Duodenal mucosa (tissue), 2 donors: ENCODE measurements at regions not wholly inside any gene's neighbourhood (a gene's known extent, or its start where the extent isn't known, plus 50 kb on each side); places are given as distances from the start of the nearest gene placed in this dataset.

ENCODE experiments used
- H3K27ac ChIP-seq: one replicate; pipeline ENCODE4 v1.7.0; 2013; ENCODE audit warnings: low read depth, low read length
- H3K27me3 ChIP-seq, 2 donors: one replicate each; pipeline ENCODE4 v1.7.0; 2013; ENCODE audit warnings: low read length in 2 of 2, control low read depth in 1 of 2; ENCODE audit not compliant: insufficient read depth in 2 of 2, control insufficient read depth in 1 of 2
- H3K36me3 ChIP-seq, 2 donors: one replicate each; pipeline ENCODE4 v1.7.0; 2013; ENCODE audit warnings: low read length in 2 of 2, control low read depth in 1 of 2; ENCODE audit not compliant: insufficient read depth in 2 of 2, control insufficient read depth in 1 of 2
- H3K4me1 ChIP-seq, 2 donors: one replicate each; pipeline ENCODE4 v1.7.0; 2013; ENCODE audit warnings: low read length in 2 of 2, control low read depth in 1 of 2; ENCODE audit not compliant: insufficient read depth in 2 of 2, control insufficient read depth in 1 of 2
- H3K4me3 ChIP-seq, 2 donors: one replicate each; pipeline ENCODE4 v1.7.0; 2013; ENCODE audit warnings: low read length in 2 of 2, low read depth in 1 of 2
- H3K9ac ChIP-seq, 2 donors: one replicate each; pipeline ENCODE4 v1.7.0; 2013; ENCODE audit warnings: low read length in 2 of 2, low read depth in 1 of 2
- H3K9me3 ChIP-seq, 2 donors: one replicate each; pipeline ENCODE4 v1.7.0; 2013; ENCODE audit warnings: low read length in 2 of 2, control low read depth in 1 of 2; ENCODE audit not compliant: control insufficient read depth in 1 of 2

DNA sequence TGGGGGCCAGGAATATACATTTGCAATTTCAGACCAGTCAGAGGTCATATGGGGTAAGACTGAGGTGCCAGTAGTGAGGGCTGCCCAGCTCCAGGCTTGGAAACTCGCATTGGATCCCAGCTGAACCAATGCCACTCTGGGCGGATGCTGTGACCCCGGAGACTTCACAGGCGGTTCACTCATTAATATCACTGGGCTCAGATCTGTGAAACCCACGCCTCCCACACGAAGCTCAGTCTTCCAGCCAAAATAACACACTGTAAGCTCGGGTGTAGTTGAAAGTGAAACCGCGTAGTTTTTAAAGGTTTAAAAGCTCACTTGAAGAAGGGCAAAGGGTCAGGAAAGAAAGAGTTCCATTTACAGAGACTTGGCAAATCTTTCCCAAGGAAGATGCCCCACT is 254.8 kb downstream of the FOXL1 start:
- no peaks in the 10 kb centered on the region for H3K9me3 ChIP-seq
- peaks cover 1 to 2% of the 10 kb centered on the region in 2 donors for H3K27me3 ChIP-seq
- no peak overlapping the region for H3K4me3 ChIP-seq
- no peaks in the 10 kb centered on the region for H3K36me3 ChIP-seq
- no peak overlapping the region for H3K27ac ChIP-seq
- no peak overlapping the region for H3K9ac ChIP-seq
- H3K4me1 ChIP-seq = peaks cover 0 to 6% of the 10 kb centered on the region in 2 donors

DNA sequence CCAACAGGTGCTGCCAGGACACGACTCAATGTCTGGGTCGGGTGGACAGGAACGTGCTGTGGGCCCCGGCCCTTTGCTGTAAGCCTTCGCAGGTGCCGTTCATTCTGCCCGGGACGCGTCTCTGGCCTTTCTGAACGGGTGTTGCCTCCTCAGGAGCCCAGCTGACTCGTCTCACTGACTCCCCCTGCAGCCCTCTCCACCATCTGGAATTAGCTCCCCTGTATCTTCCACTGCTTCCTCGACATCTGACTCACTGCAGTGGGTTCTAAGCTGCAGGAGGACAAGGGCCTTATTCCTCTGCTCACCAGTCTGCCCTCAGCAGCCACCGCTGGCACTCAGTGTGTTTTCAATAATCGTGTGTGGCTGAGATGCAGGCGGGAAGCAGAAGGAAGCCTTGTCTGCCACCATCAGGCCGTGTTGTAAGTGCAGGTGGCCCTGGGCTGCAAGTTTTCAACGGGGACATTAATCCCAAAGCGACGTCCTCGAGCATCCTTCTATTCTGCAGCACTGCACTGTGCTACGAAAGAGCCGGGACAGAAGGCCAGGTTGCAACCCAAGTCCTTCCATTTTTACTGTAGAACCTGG is 256.2 kb downstream of the FOXL1 start:
- peaks cover 0 to 6% of the 10 kb centered on the region in 2 donors for H3K4me1 ChIP-seq
- no peak overlapping the region for H3K4me3 ChIP-seq
- H3K27ac ChIP-seq = no peak overlapping the region
- H3K36me3 ChIP-seq = no peaks in the 10 kb centered on the region
- no peak overlapping the region for H3K9ac ChIP-seq
- no peaks in the 10 kb centered on the region for H3K9me3 ChIP-seq
- H3K27me3 ChIP-seq = no peaks in the 10 kb centered on the region

DNA sequence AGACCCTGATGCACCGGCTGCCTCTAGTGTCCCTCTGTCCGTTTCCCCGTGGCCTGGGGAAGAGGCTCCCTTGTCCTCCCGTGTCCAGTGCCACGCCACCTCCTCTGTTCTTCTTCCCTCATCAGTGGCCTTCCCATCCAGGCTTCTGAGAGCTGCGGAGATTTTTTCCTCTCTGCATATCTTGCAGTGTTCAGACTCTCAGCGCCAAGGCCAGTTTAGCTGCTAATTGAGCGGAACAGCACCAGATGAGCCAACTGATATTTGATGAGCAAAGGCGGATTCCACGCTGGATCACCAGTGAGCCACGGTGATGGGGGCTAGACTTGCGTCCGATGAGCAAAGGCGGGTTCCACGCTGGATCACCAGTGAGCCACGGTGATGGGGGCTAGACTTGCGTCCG is 257.6 kb downstream of the FOXL1 start:
- Histone ChIP-seq H3K4me1 (peaks cover 0 to 6% of the 10 kb centered on the region in 2 donors), H3K27me3 (no peaks in the 10 kb centered on the region), H3K27ac (no peak overlapping the region), H3K4me3 (no peak overlapping the region), H3K36me3 (no peaks in the 10 kb centered on the region), H3K9ac (no peak overlapping the region), H3K9me3 (no peaks in the 10 kb centered on the region)

GRCh38 chr16:86836503-86837129 is 258.3 kb downstream of the FOXL1 start:
- no peak overlapping the region for H3K27ac ChIP-seq
- H3K27me3 ChIP-seq = no peaks in the 10 kb centered on the region
- H3K4me1 ChIP-seq = peaks cover 0 to 6% of the 10 kb centered on the region in 2 donors
- H3K9ac ChIP-seq = no peak overlapping the region
- no peak overlapping the region for H3K4me3 ChIP-seq
- no peaks in the 10 kb centered on the region for H3K36me3 ChIP-seq
- H3K9me3 ChIP-seq = no peaks in the 10 kb centered on the region

GRCh38 chr16:86843812-86844211 is 265.5 kb downstream of the FOXL1 start:
- Histone ChIP-seq H3K4me1 (no peaks in the 10 kb centered on the region), H3K36me3 (no peaks in the 10 kb centered on the region), H3K27ac (no peak overlapping the region), H3K9ac (no peak overlapping the region), H3K4me3 (no peak overlapping the region), H3K27me3 (no peaks in the 10 kb centered on the region), H3K9me3 (no peaks in the 10 kb centered on the region)

GRCh38 chr16:86844695-86845094 is 266.3 kb downstream of the FOXL1 start:
- Histone ChIP-seq H3K36me3 (no peaks in the 10 kb centered on the region), H3K27ac (no peak overlapping the region), H3K27me3 (no peaks in the 10 kb centered on the region), H3K9me3 (no peaks in the 10 kb centered on the region), H3K4me3 (no peak overlapping the region), H3K9ac (no peak overlapping the region), H3K4me1 (no peaks in the 10 kb centered on the region)

DNA sequence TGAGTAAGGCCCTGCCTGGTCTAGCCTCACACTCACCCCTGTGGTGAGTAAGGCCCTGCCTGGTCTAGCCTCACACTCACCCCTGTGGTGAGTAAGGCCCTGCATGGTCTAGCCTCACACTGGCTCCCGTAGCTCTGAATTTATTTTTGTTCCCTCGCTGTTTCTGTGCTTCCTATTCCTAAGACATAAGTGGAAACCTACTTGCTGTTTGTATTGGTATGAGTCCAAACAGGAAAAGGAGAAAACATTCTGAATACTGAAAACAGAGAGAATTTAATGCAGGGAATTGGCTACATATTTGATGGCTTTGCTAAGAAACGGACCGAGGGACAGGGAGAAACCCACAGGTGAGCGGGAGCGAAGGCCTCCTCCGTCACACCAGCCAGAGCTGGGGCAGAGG is 267.8 kb downstream of the FOXL1 start:
- Histone ChIP-seq H3K9ac (no peak overlapping the region), H3K9me3 (no peaks in the 10 kb centered on the region), H3K36me3 (no peaks in the 10 kb centered on the region), H3K4me1 (no peaks in the 10 kb centered on the region), H3K4me3 (no peak overlapping the region), H3K27ac (no peak overlapping the region), H3K27me3 (no peaks in the 10 kb centered on the region)

- Histone ChIP-seq H3K4me3 (no peak overlapping the region), H3K4me1 (no peaks in the 10 kb centered on the region), H3K9ac (no peak overlapping the region), H3K27ac (no peak overlapping the region), H3K27me3 (no peaks in the 10 kb centered on the region), H3K36me3 (no peaks in the 10 kb centered on the region), H3K9me3 (no peaks in the 10 kb centered on the region)
Observed at GRCh38 chr16:86848821-86849220, 270.5 kb downstream of the FOXL1 start.

DNA sequence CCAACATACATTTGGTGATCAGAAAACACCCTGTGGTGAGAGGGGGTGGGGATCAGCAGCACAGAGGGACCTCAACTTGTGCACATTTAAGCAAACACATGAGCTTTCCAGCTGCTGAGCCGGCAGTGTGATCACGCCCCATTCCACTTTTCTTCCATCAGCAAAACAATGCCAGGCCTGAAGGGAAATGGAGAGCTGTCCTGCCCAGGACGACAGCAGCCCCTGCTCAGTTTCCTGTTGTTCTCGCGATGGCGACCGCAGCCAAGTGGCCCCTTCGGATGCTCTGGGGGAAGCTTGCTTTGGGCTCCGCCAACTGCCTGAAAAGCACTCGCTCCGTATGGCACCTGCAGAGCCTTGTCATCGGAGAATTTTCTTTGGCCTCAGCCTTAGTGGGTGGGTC is 272.3 kb downstream of the FOXL1 start:
- no peaks in the 10 kb centered on the region for H3K27me3 ChIP-seq
- no peaks in the 10 kb centered on the region for H3K4me1 ChIP-seq
- H3K9ac ChIP-seq = no peak overlapping the region
- H3K4me3 ChIP-seq = no peak overlapping the region
- no peaks in the 10 kb centered on the region for H3K9me3 ChIP-seq
- no peaks in the 10 kb centered on the region for H3K36me3 ChIP-seq
- H3K27ac ChIP-seq = no peak overlapping the region

DNA sequence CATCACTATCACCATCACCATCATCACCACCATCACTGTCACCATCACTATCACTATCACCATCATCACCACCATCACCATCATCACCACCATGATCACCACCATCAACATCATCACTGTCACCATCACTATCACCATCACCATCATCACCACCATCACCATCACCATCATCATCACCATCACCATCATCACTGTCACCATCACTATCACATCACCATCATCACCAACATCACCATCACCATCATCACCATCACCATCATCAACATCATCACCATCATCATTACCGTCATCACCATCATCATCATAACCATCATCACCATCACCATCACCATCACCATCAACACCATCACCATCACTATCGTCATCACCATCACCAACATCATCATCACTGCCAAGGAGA is 273.8 kb downstream of the FOXL1 start:
- no peak overlapping the region for H3K9ac ChIP-seq
- no peak overlapping the region for H3K4me3 ChIP-seq
- H3K27ac ChIP-seq = no peak overlapping the region
- no peaks in the 10 kb centered on the region for H3K4me1 ChIP-seq
- H3K27me3 ChIP-seq = no peaks in the 10 kb centered on the region
- no peaks in the 10 kb centered on the region for H3K9me3 ChIP-seq
- H3K36me3 ChIP-seq = no peaks in the 10 kb centered on the region
